ENCODE measurements at regions not wholly inside any gene's neighbourhood (a gene's known extent, or its start where the extent isn't known, plus 50 kb on each side); places are given as distances from the start of the nearest gene placed in this dataset.

- TF ChIP-seq CTCF (IDR thresholded peaks at IDR 0.05) (no peak), POLR2A (IDR thresholded peaks at IDR 0.05) (no peak)
These were observed 324.8 kb upstream of the GULP1 start for GRCh38 chr2:187966924-187967323.

Data from testis (tissue), 2 donors.